ENCODE measurements at regions not wholly inside any gene's neighbourhood (a gene's known extent, or its start where the extent isn't known, plus 50 kb on each side); places are given as distances from the start of the nearest gene placed in this dataset.

DNA sequence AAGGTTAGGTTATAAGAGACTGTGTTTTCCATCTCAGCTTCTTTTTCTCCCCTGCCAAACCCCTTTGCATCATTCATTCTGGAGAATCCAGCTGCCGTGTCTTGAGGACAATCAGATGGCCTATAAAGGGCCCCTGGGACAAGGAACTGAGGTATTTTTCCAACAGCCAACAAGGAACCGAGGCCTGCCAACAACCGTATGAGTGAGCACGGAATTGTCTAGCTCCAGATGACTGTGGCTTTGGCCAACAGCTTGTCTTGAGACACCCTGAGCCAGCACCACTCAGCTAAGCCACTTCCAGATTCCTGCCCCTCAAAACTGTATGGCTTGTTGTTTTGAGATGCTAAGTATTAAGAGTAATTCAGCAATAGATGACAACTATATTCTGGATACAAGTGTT, 433.7 kb upstream of the HSF2 start:
- H3K27ac ChIP-seq (ENCODE audit: low read depth, low read length, poor library complexity, severe bottlenecking): no peak overlapping the region
- no peaks in the 10 kb centered on the region for H3K27me3 ChIP-seq (ENCODE audit: insufficient read depth, low read length)
- no peak overlapping the region for H3K4me2 ChIP-seq (ENCODE audit: low read length)
- H4K20me1 ChIP-seq (ENCODE audit: insufficient read depth, low read length): no peaks in the 10 kb centered on the region
- H3F3A ChIP-seq (ENCODE audit: insufficient read depth, low read length): no peaks in the 10 kb centered on the region
- H3K9me3 ChIP-seq (ENCODE audit: low read length): no peaks in the 10 kb centered on the region
- no peaks in the 10 kb centered on the region for H3K79me2 ChIP-seq (ENCODE audit: insufficient read depth, low read length)
- no peak overlapping the region for H2AFZ ChIP-seq (ENCODE audit: low read length)
- no peaks in the 10 kb centered on the region for H3K36me3 ChIP-seq (ENCODE audit: insufficient read depth, low read length)
- no peak overlapping the region for H3K4me3 ChIP-seq (ENCODE audit: low read depth, low read length, poor library complexity, severe bottlenecking)
- TF ChIP-seq EZH2 (IDR thresholded peaks at IDR 0.05; ENCODE audit: borderline replicate concordance, low read length): no peak
- TF ChIP-seq, protein P1, sequence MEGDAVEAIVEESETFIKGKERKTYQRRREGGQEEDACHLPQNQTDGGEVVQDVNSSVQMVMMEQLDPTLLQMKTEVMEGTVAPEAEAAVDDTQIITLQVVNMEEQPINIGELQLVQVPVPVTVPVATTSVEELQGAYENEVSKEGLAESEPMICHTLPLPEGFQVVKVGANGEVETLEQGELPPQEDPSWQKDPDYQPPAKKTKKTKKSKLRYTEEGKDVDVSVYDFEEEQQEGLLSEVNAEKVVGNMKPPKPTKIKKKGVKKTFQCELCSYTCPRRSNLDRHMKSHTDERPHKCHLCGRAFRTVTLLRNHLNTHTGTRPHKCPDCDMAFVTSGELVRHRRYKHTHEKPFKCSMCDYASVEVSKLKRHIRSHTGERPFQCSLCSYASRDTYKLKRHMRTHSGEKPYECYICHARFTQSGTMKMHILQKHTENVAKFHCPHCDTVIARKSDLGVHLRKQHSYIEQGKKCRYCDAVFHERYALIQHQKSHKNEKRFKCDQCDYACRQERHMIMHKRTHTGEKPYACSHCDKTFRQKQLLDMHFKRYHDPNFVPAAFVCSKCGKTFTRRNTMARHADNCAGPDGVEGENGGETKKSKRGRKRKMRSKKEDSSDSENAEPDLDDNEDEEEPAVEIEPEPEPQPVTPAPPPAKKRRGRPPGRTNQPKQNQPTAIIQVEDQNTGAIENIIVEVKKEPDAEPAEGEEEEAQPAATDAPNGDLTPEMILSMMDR (IDR thresholded peaks at IDR 0.05; ENCODE audit: low read length): no peak
- no peaks in the 10 kb centered on the region for H3K4me1 ChIP-seq (ENCODE audit: insufficient read depth, low read length, severe bottlenecking)
- no peak overlapping the region for H3K9ac ChIP-seq (ENCODE audit: low read length)
- no peaks in the 10 kb centered on the region for H3K9me2 ChIP-seq (ENCODE audit: low read depth, low read length)

DNA sequence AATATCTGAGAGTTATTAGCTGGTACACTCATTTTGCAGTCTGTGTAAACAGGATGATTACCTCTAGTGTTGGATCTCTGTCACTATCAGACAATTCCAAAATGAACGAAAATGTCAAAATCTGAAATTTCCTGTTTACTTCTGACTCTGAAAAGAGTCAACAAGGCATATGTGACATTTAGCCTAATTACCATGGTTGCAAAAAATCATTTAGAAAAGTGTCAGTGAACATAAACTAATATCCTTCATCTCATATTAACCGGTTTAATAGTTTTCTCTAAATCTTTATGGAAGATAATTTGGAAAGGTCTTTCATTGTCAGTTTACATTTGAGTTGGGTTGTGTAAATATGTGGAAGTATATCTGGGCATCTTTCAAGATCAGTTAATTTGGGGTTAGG, 431.8 kb upstream of the HSF2 start:
- Histone ChIP-seq H3K4me3 (ENCODE audit: low read depth, low read length, poor library complexity, severe bottlenecking) (no peak overlapping the region), H2AFZ (ENCODE audit: low read length) (no peak overlapping the region), H3K4me2 (ENCODE audit: low read length) (no peak overlapping the region), H3F3A (ENCODE audit: insufficient read depth, low read length) (no peaks in the 10 kb centered on the region), H3K27ac (ENCODE audit: low read depth, low read length, poor library complexity, severe bottlenecking) (no peak overlapping the region), H3K9me2 (ENCODE audit: low read depth, low read length) (no peaks in the 10 kb centered on the region), H3K27me3 (ENCODE audit: insufficient read depth, low read length) (no peaks in the 10 kb centered on the region), H3K36me3 (ENCODE audit: insufficient read depth, low read length) (no peaks in the 10 kb centered on the region), H3K4me1 (ENCODE audit: insufficient read depth, low read length, severe bottlenecking) (no peaks in the 10 kb centered on the region), H3K9ac (ENCODE audit: low read length) (no peak overlapping the region), H4K20me1 (ENCODE audit: insufficient read depth, low read length) (no peaks in the 10 kb centered on the region), H3K9me3 (ENCODE audit: low read length) (no peaks in the 10 kb centered on the region), H3K79me2 (ENCODE audit: insufficient read depth, low read length) (no peaks in the 10 kb centered on the region)
- TF ChIP-seq EZH2 (IDR thresholded peaks at IDR 0.05; ENCODE audit: borderline replicate concordance, low read length): no peak
- TF ChIP-seq, protein P1 (IDR thresholded peaks at IDR 0.05; ENCODE audit: low read length): no peak

DNA sequence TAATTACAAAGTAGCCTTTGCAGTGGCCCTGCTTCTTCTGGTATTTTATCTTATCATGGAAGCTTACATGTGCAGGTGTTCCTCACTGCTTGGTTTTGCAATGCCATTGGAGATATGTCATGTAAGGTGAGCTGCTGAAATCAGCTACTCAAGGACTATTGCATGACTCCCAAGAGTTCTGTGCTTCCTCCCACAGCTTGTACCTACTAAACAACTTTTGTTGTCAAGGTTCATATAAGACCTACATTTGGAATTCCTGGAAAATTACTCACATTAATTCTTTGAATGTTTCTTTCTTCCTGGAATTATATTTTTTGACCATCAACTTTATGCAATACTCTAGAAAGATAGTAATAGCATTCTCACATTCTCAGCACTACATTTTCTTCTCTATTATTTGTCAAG, 427.5 kb upstream of the HSF2 start:
- Histone ChIP-seq H3K9ac (ENCODE audit: low read length) (no peak overlapping the region), H3K4me3 (ENCODE audit: low read depth, low read length, poor library complexity, severe bottlenecking) (no peak overlapping the region), H3K79me2 (ENCODE audit: insufficient read depth, low read length) (no peaks in the 10 kb centered on the region), H3K9me2 (ENCODE audit: low read depth, low read length) (no peaks in the 10 kb centered on the region), H2AFZ (ENCODE audit: low read length) (no peak overlapping the region), H4K20me1 (ENCODE audit: insufficient read depth, low read length) (no peaks in the 10 kb centered on the region), H3K27me3 (ENCODE audit: insufficient read depth, low read length) (no peaks in the 10 kb centered on the region), H3K4me2 (ENCODE audit: low read length) (no peak overlapping the region), H3K36me3 (ENCODE audit: insufficient read depth, low read length) (no peaks in the 10 kb centered on the region), H3F3A (ENCODE audit: insufficient read depth, low read length) (no peaks in the 10 kb centered on the region), H3K4me1 (ENCODE audit: insufficient read depth, low read length, severe bottlenecking) (no peaks in the 10 kb centered on the region), H3K9me3 (ENCODE audit: low read length) (no peaks in the 10 kb centered on the region), H3K27ac (ENCODE audit: low read depth, low read length, poor library complexity, severe bottlenecking) (no peak overlapping the region)
- TF ChIP-seq EZH2 (IDR thresholded peaks at IDR 0.05; ENCODE audit: borderline replicate concordance, low read length): no peak
- TF ChIP-seq, protein P1 (IDR thresholded peaks at IDR 0.05; ENCODE audit: low read length): no peak

All from OCI-LY1 (cell line).